ENCODE measurements at regions not wholly inside any gene's neighbourhood (a gene's known extent, or its start where the extent isn't known, plus 50 kb on each side); places are given as distances from the start of the nearest gene placed in this dataset.

- no peak for DNase-seq
These were observed 80.1 kb upstream of the ATF3 start for GRCh38 chr1:212528501-212528900.

- DNase-seq = peak; percentile 89
These were observed 79.3 kb upstream of the ATF3 start for GRCh38 chr1:212529211-212529741.

GRCh38 chr1:212531267-212531666, 77.3 kb upstream of the ATF3 start:
- no peak for DNase-seq

GRCh38 chr1:212531796-212532195, 76.8 kb upstream of the ATF3 start:
- no peak for DNase-seq

- DNase-seq = no peak
These were observed 76.0 kb upstream of the ATF3 start for GRCh38 chr1:212532469-212533147.

- no peak for DNase-seq
These were observed 75.4 kb upstream of the ATF3 start for GRCh38 chr1:212533148-212533517.

- DNase-seq = no peak
These were observed 72.0 kb upstream of the ATF3 start for GRCh38 chr1:212536586-212536985.

GRCh38 chr1:212537610-212538009, 71.0 kb upstream of the ATF3 start:
- no peak for DNase-seq

- DNase-seq = no peak
These were observed 68.7 kb upstream of the ATF3 start for GRCh38 chr1:212539737-212540430.

GRCh38 chr1:212542761-212543187, 65.8 kb upstream of the ATF3 start:
- DNase-seq = no peak

- DNase-seq = no peak
These were observed 64.5 kb upstream of the ATF3 start for GRCh38 chr1:212544110-212544509.

- no peak for DNase-seq
These were observed 62.5 kb upstream of the ATF3 start for GRCh38 chr1:212545941-212546635.

- DNase-seq = no peak
These were observed 59.0 kb upstream of the ATF3 start for GRCh38 chr1:212549503-212550017.

GRCh38 chr1:212551929-212552328, 56.6 kb upstream of the ATF3 start:
- DNase-seq = no peak

- no peak for DNase-seq
These were observed 54.9 kb upstream of the ATF3 start for GRCh38 chr1:212553676-212554075.

- no peak for DNase-seq
These were observed 54.2 kb upstream of the ATF3 start for GRCh38 chr1:212554401-212554800.

GRCh38 chr1:212555426-212555825, 53.1 kb upstream of the ATF3 start:
- DNase-seq = no peak

GRCh38 chr1:212556822-212557549, 51.6 kb upstream of the ATF3 start:
- DNase-seq = no peak

GRCh38 chr1:212557739-212558692, 50.5 kb upstream of the ATF3 start:
- no peak for DNase-seq

GRCh38 chr1:212558693-212559480, 49.7 kb upstream of the ATF3 start:
- peak; percentile 84 for DNase-seq

Data from DMS79 treated with DMSO at 0.1 percent for 48 hours (cell line).